ENCODE measurements at regions not wholly inside any gene's neighbourhood (a gene's known extent, or its start where the extent isn't known, plus 50 kb on each side); places are given as distances from the start of the nearest gene placed in this dataset.

GRCh38 chr10:130606001-130606405, 469.8 kb downstream of the GLRX3 start:
- no peak overlapping the region for H3K9ac ChIP-seq (ENCODE audit: control insufficient read depth, extremely low read depth, insufficient read depth, low read length)
- no peak overlapping the region for H3K4me2 ChIP-seq (ENCODE audit: control insufficient read depth, extremely low read depth, insufficient read depth, low read depth, low read length)
- H3K9me3 ChIP-seq (ENCODE audit: control insufficient read depth, low read depth, low read length), result peaks cover 4% of the 10 kb centered on the region
- H3K79me2 ChIP-seq (ENCODE audit: control insufficient read depth, insufficient read depth, low read length), result no peaks in the 10 kb centered on the region
- dilution Hi-C loops (cut with MboI; ENCODE audit: extremely low pct_ligation_motif_present, low sequenced_read_pairs), result no loop called here
- FAIRE-seq (no peak), DNase-seq (ENCODE audit: low read depth, low spot score) (no peak)
- no peaks in the 10 kb centered on the region for H3K36me3 ChIP-seq (ENCODE audit: control insufficient read depth in 2 of 2, extremely low read depth in 1 of 2, insufficient read depth in 2 of 2, low read length in 2 of 2)
- TF ChIP-seq EZH2 (IDR thresholded peaks at IDR 0.05; ENCODE audit: low read length) (no peak), CTCF (optimal IDR thresholded peaks at IDR 0.05 in 1 of 3, IDR thresholded peaks at IDR 0.05 in 1 of 3, conservative IDR thresholded peaks at IDR 0.05 in 1 of 3; ENCODE audit: extremely low read depth in 1 of 3, insufficient read depth in 2 of 3, low read length in 3 of 3) (no peak)
- H2AFZ ChIP-seq (ENCODE audit: control insufficient read depth, low read length), result no peak overlapping the region
- no peak overlapping the region for H3K27ac ChIP-seq (ENCODE audit: control insufficient read depth, insufficient read depth, low read length)
- no peaks in the 10 kb centered on the region for H3K27me3 ChIP-seq (ENCODE audit: control insufficient read depth, extremely low read depth, insufficient read depth, low read length)
- no peaks in the 10 kb centered on the region for H4K20me1 ChIP-seq (ENCODE audit: control insufficient read depth, extremely low read depth, insufficient read depth, low read length)
- H3K9me1 ChIP-seq (ENCODE audit: control insufficient read depth, extremely low read depth, insufficient read depth, low read length), result no peaks in the 10 kb centered on the region
- H3K4me3 ChIP-seq (ENCODE audit: control insufficient read depth in 2 of 3, extremely low read depth in 1 of 3, insufficient read depth in 2 of 3, low read depth in 1 of 3, low read length in 3 of 3), result no peak overlapping the region
- no peaks in the 10 kb centered on the region for H3K4me1 ChIP-seq (ENCODE audit: control insufficient read depth, extremely low read depth, insufficient read depth, low read length)

- Histone ChIP-seq H4K20me1 (ENCODE audit: control insufficient read depth, extremely low read depth, insufficient read depth, low read length) (no peaks in the 10 kb centered on the region), H3K9me3 (ENCODE audit: control insufficient read depth, low read depth, low read length) (peaks cover 6% of the 10 kb centered on the region), H3K36me3 (ENCODE audit: control insufficient read depth in 2 of 2, extremely low read depth in 1 of 2, insufficient read depth in 2 of 2, low read length in 2 of 2) (no peaks in the 10 kb centered on the region), H3K4me3 (ENCODE audit: control insufficient read depth in 2 of 3, extremely low read depth in 1 of 3, insufficient read depth in 2 of 3, low read depth in 1 of 3, low read length in 3 of 3) (no peak overlapping the region), H3K27ac (ENCODE audit: control insufficient read depth, insufficient read depth, low read length) (no peak overlapping the region), H3K4me1 (ENCODE audit: control insufficient read depth, extremely low read depth, insufficient read depth, low read length) (no peaks in the 10 kb centered on the region), H3K4me2 (ENCODE audit: control insufficient read depth, extremely low read depth, insufficient read depth, low read depth, low read length) (no peak overlapping the region), H3K9ac (ENCODE audit: control insufficient read depth, extremely low read depth, insufficient read depth, low read length) (no peak overlapping the region), H2AFZ (ENCODE audit: control insufficient read depth, low read length) (no peak overlapping the region), H3K9me1 (ENCODE audit: control insufficient read depth, extremely low read depth, insufficient read depth, low read length) (no peaks in the 10 kb centered on the region), H3K79me2 (ENCODE audit: control insufficient read depth, insufficient read depth, low read length) (no peaks in the 10 kb centered on the region), H3K27me3 (ENCODE audit: control insufficient read depth, extremely low read depth, insufficient read depth, low read length) (no peaks in the 10 kb centered on the region)
- FAIRE-seq, result no peak
- TF ChIP-seq EZH2 (IDR thresholded peaks at IDR 0.05; ENCODE audit: low read length) (no peak), CTCF (optimal IDR thresholded peaks at IDR 0.05 in 1 of 3, IDR thresholded peaks at IDR 0.05 in 1 of 3, conservative IDR thresholded peaks at IDR 0.05 in 1 of 3; ENCODE audit: extremely low read depth in 1 of 3, insufficient read depth in 2 of 3, low read length in 3 of 3) (no peak)
- dilution Hi-C loops (cut with MboI; ENCODE audit: extremely low pct_ligation_motif_present, low sequenced_read_pairs), result no loop called here
- DNase-seq (ENCODE audit: low read depth, low spot score), result no peak
Measured at GRCh38 chr10:130607366-130607765, 471.2 kb downstream of the GLRX3 start.
